ENCODE measurements at regions not wholly inside any gene's neighbourhood (a gene's known extent, or its start where the extent isn't known, plus 50 kb on each side); places are given as distances from the start of the nearest gene placed in this dataset.

GRCh38 chr7:50164559-50165170 is 71.6 kb upstream of the ZPBP start:
- Histone ChIP-seq H3K9ac (ENCODE audit: control insufficient read depth, insufficient read depth, low read length) (no peak overlapping the region), H3K27ac (ENCODE audit: control insufficient read depth, insufficient read depth) (no peak overlapping the region)

DNA sequence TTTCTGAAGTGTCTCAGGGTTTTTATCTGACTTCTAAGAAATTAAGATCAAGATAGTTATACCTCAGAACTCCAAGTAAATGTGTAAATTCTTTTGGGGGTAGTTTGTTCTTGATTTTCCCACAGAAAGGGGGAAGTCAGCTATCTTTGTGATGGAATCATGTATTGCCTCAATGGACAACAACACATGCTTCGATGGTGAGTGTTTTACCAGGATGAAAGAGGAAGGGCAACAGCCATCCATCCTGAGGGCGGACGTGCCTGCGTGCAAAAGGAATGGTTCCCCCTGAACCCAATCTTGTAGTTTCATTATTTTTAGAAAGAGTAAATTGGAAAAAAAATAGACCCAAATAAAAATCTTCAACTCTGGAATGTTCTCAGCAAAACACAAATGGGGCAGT is 67.2 kb upstream of the ZPBP start:
- intact Hi-C loops (cut with micrococcal nuclease; ENCODE audit: unreplicated experiment) (no loop called here), in situ Hi-C loops (cut with MboI) (no loop called here)
- DNase-seq (ENCODE audit: low read depth, low spot score) (no peak), FAIRE-seq (no peak), ATAC-seq (no peak)
- 78% methylated on average over 4 of the region's 4 CpGs for WGBS (ENCODE audit: insufficient coverage, insufficient replicate concordance, low lambda C conversion rate, missing lambda C conversion rate)
- Histone ChIP-seq H3K4me3 (no peak overlapping the region), H3K36me3 (ENCODE audit: control insufficient read depth in 2 of 2, insufficient read depth in 2 of 2, low read length in 1 of 2) (no peaks in the 10 kb centered on the region), H3K27me3 (replicated peaks in 1 of 2; ENCODE audit: control insufficient read depth in 2 of 2, insufficient read depth in 2 of 2, low read length in 1 of 2) (no peaks in the 10 kb centered on the region), H3K9me3 (replicated peaks; ENCODE audit: control insufficient read depth, insufficient read depth, low read length) (no peaks in the 10 kb centered on the region), H3K79me2 (ENCODE audit: control insufficient read depth, insufficient read depth, low read length) (no peaks in the 10 kb centered on the region), H3K4me2 (ENCODE audit: control insufficient read depth, insufficient read depth) (no peak overlapping the region), H4K20me1 (ENCODE audit: control insufficient read depth, insufficient read depth) (no peaks in the 10 kb centered on the region), H3K4me1 (ENCODE audit: control insufficient read depth, insufficient read depth, low read length) (peaks cover 7% of the 10 kb centered on the region), H2AFZ (ENCODE audit: control insufficient read depth, low read depth, low read length) (no peak overlapping the region), H3K27ac (ENCODE audit: control insufficient read depth, insufficient read depth) (no peak overlapping the region), H3K9ac (ENCODE audit: control insufficient read depth, insufficient read depth, low read length) (no peak overlapping the region)
- POLR2A ChIA-PET = no interaction called here
- RAD21 ChIA-PET (ENCODE audit: unreplicated experiment) = no interaction called here
- BruUV-seq (replicated peaks) = no TSS peak
- no peak for TF ChIP-seq NFIC (IDR thresholded peaks at IDR 0.05; ENCODE audit: low read depth, low read length)
- no peak for TF ChIP-seq IRF4 (IDR thresholded peaks at IDR 0.05; ENCODE audit: low read depth, low read length)
- no peak for TF ChIP-seq SRF (IDR thresholded peaks at IDR 0.05; ENCODE audit: low read depth in 2 of 2, low read length in 2 of 2)
- TF ChIP-seq SUZ12 (IDR thresholded peaks at IDR 0.05; ENCODE audit: unreplicated experiment) = no peak
- TF ChIP-seq, protein P1, sequence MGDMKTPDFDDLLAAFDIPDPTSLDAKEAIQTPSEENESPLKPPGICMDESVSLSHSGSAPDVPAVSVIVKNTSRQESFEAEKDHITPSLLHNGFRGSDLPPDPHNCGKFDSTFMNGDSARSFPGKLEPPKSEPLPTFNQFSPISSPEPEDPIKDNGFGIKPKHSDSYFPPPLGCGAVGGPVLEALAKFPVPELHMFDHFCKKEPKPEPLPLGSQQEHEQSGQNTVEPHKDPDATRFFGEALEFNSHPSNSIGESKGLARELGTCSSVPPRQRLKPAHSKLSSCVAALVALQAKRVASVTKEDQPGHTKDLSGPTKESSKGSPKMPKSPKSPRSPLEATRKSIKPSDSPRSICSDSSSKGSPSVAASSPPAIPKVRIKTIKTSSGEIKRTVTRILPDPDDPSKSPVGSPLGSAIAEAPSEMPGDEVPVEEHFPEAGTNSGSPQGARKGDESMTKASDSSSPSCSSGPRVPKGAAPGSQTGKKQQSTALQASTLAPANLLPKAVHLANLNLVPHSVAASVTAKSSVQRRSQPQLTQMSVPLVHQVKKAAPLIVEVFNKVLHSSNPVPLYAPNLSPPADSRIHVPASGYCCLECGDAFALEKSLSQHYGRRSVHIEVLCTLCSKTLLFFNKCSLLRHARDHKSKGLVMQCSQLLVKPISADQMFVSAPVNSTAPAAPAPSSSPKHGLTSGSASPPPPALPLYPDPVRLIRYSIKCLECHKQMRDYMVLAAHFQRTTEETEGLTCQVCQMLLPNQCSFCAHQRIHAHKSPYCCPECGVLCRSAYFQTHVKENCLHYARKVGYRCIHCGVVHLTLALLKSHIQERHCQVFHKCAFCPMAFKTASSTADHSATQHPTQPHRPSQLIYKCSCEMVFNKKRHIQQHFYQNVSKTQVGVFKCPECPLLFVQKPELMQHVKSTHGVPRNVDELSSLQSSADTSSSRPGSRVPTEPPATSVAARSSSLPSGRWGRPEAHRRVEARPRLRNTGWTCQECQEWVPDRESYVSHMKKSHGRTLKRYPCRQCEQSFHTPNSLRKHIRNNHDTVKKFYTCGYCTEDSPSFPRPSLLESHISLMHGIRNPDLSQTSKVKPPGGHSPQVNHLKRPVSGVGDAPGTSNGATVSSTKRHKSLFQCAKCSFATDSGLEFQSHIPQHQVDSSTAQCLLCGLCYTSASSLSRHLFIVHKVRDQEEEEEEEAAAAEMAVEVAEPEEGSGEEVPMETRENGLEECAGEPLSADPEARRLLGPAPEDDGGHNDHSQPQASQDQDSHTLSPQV (IDR thresholded peaks at IDR 0.05) = no peak
- SMC1A ChIA-PET (ENCODE audit: uncharacterized antibody, unreplicated experiment) = no interaction called here
- CTCF ChIA-PET = no interaction called here

More at GRCh38 chr7:50164559-50165170, 71.6 kb upstream of the ZPBP start:
- in situ Hi-C loops (cut with MboI) = no loop called here
- Histone ChIP-seq H4K20me1 (ENCODE audit: control insufficient read depth, insufficient read depth) (no peaks in the 10 kb centered on the region), H3K4me3 (no peak overlapping the region), H2AFZ (ENCODE audit: control insufficient read depth, low read depth, low read length) (no peak overlapping the region), H3K36me3 (ENCODE audit: control insufficient read depth in 2 of 2, insufficient read depth in 2 of 2, low read length in 1 of 2) (no peaks in the 10 kb centered on the region), H3K4me1 (ENCODE audit: control insufficient read depth, insufficient read depth, low read length) (peaks cover 8% of the 10 kb centered on the region; the same call in 1 of the 2 replicates), H3K4me2 (ENCODE audit: control insufficient read depth, insufficient read depth) (no peak overlapping the region), H3K79me2 (ENCODE audit: control insufficient read depth, insufficient read depth, low read length) (no peaks in the 10 kb centered on the region), H3K9me3 (replicated peaks; ENCODE audit: control insufficient read depth, insufficient read depth, low read length) (no peaks in the 10 kb centered on the region), H3K27me3 (replicated peaks in 1 of 2; ENCODE audit: control insufficient read depth in 2 of 2, insufficient read depth in 2 of 2, low read length in 1 of 2) (no peaks in the 10 kb centered on the region)
- ATAC-seq (no peak), FAIRE-seq (no peak), DNase-seq (ENCODE audit: low read depth, low spot score) (no peak)
- 64% methylated on average over 6 of the region's 6 CpGs for WGBS (ENCODE audit: insufficient coverage, insufficient replicate concordance, low lambda C conversion rate, missing lambda C conversion rate)
- ChIA-PET CTCF (interaction anchor here (0.5 to 1.3 kb wide), 3 partner anchors 16 to 213 kb away, joined by 3 to 6 read pairs (median 3); no protein-coding TSS in a partner anchor), POLR2A (no interaction called here), SMC1A (ENCODE audit: uncharacterized antibody, unreplicated experiment) (interaction anchor here (1.6 kb wide), 1 partner anchor 9 kb away, joined by 4 read pairs; no protein-coding TSS in a partner anchor), RAD21 (ENCODE audit: unreplicated experiment) (no interaction called here)
- no peak for TF ChIP-seq CBFB (IDR thresholded peaks at IDR 0.05; ENCODE audit: low read depth)
- intact Hi-C loops (cut with micrococcal nuclease; ENCODE audit: unreplicated experiment) = no loop called here
- no TSS peak for BruUV-seq (replicated peaks)

Data from GM12878 (cell line).